Neural progenitor cell (in vitro differentiated cells): ENCODE measurements at regions not wholly inside any gene's neighbourhood (a gene's known extent, or its start where the extent isn't known, plus 50 kb on each side); places are given as distances from the start of the nearest gene placed in this dataset.
"Not testable (repeated sequence)": the region's sequence is repeated elsewhere in the genome, so short reads cannot be mapped to it uniquely, and the experiment has no call there.

Source experiments
- DNase-seq: peaks from one replicate; pipeline ENCODE4 v3.0.0-alpha.2; 2016; ENCODE audit warnings: low spot score
- H2AFZ ChIP-seq: fragments of 200-600 bp; sonication (generic); replicated peaks from 2 replicates; pipeline ENCODE4 v1.6.1; 2016; ENCODE audit warnings: antibody characterized with exemption
- H3F3A ChIP-seq: fragments of 200-600 bp; sonication (generic); 2 replicates; pipeline ENCODE4 v1.6.1; 2016; ENCODE audit warnings: antibody characterized with exemption, low read depth
- H3K27ac ChIP-seq: fragments of 200-600 bp; sonication (generic); 2 replicates; pipeline ENCODE4 v1.5.1; 2016; ENCODE audit warnings: mild to moderate bottlenecking
- H3K27me3 ChIP-seq: fragments of 200-600 bp; sonication (generic); 2 replicates; pipeline ENCODE4 v1.6.1; 2016; ENCODE audit warnings: mild to moderate bottlenecking, moderate library complexity
- H3K36me3 ChIP-seq: fragments of 200-600 bp; sonication (generic); 2 replicates; pipeline ENCODE4 v1.5.1; 2016
- H3K4me1 ChIP-seq: fragments of 200-600 bp; sonication (generic); 2 replicates; pipeline ENCODE4 v1.6.1; 2016; ENCODE audit warnings: mixed run types
- H3K4me2 ChIP-seq: fragments of 200-600 bp; sonication (generic); 2 replicates; pipeline ENCODE4 v1.6.1; 2016
- H3K4me3 ChIP-seq: fragments of 200-600 bp; sonication (generic); 2 replicates; pipeline ENCODE4 v1.5.1; 2016
- H3K79me2 ChIP-seq: fragments of 200-600 bp; sonication (generic); 2 replicates; pipeline ENCODE4 v1.6.1; 2016; ENCODE audit warnings: low read depth
- H3K9ac ChIP-seq: fragments of 200-600 bp; sonication (generic); 2 replicates; pipeline ENCODE4 v1.6.1; 2016
- H3K9me3 ChIP-seq: fragments of 200-600 bp; sonication (generic); 2 replicates; pipeline ENCODE4 v1.5.1; 2016; ENCODE audit warnings: low read depth
- H4K20me1 ChIP-seq: fragments of 200-600 bp; sonication (generic); 2 replicates; pipeline ENCODE4 v1.6.1; 2016; ENCODE audit warnings: low read depth
- H3K27ac Mint-ChIP-seq: 3 replicates; pipeline ENCODE4 v1.8.0; 2021; ENCODE audit warnings: mixed read lengths
- H3K27me3 Mint-ChIP-seq: 2 replicates; pipeline ENCODE4 v1.8.0; 2022; ENCODE audit warnings: low read depth, mild to moderate bottlenecking, inconsistent platforms, moderate library complexity, mixed read lengths; ENCODE audit not compliant: insufficient read depth
- H3K36me3 Mint-ChIP-seq: 3 replicates; pipeline ENCODE4 v1.8.0; 2021; ENCODE audit warnings: mixed read lengths
- H3K4me1 Mint-ChIP-seq: 3 replicates; pipeline ENCODE4 v1.8.0; 2021; ENCODE audit warnings: mixed read lengths
- H3K4me3 Mint-ChIP-seq: 3 replicates; pipeline ENCODE4 v1.8.0; 2021; ENCODE audit warnings: mild to moderate bottlenecking, moderate library complexity, mixed read lengths
- H3K9me3 Mint-ChIP-seq: 3 replicates; pipeline ENCODE4 v1.8.0; 2020; ENCODE audit warnings: mixed read lengths
- CTCF ChIP-seq: fragments of 200-600 bp; sonication (generic); IDR thresholded peaks from 2 replicates; pipeline ENCODE4 v1.5.1; 2017; ENCODE audit warnings: antibody characterized with exemption, mild to moderate bottlenecking
- EZH2 ChIP-seq: fragments of 200-600 bp; sonication (generic); IDR thresholded peaks from 2 replicates; pipeline ENCODE4 v1.6.1; 2017; ENCODE audit warnings: antibody characterized with exemption, mild to moderate bottlenecking, moderate library complexity
- EZH2phosphoT487 ChIP-seq: fragments of 200-600 bp; sonication (generic); IDR thresholded peaks from 2 replicates; pipeline ENCODE4 v1.6.1; 2017; ENCODE audit warnings: antibody characterized with exemption

DNA sequence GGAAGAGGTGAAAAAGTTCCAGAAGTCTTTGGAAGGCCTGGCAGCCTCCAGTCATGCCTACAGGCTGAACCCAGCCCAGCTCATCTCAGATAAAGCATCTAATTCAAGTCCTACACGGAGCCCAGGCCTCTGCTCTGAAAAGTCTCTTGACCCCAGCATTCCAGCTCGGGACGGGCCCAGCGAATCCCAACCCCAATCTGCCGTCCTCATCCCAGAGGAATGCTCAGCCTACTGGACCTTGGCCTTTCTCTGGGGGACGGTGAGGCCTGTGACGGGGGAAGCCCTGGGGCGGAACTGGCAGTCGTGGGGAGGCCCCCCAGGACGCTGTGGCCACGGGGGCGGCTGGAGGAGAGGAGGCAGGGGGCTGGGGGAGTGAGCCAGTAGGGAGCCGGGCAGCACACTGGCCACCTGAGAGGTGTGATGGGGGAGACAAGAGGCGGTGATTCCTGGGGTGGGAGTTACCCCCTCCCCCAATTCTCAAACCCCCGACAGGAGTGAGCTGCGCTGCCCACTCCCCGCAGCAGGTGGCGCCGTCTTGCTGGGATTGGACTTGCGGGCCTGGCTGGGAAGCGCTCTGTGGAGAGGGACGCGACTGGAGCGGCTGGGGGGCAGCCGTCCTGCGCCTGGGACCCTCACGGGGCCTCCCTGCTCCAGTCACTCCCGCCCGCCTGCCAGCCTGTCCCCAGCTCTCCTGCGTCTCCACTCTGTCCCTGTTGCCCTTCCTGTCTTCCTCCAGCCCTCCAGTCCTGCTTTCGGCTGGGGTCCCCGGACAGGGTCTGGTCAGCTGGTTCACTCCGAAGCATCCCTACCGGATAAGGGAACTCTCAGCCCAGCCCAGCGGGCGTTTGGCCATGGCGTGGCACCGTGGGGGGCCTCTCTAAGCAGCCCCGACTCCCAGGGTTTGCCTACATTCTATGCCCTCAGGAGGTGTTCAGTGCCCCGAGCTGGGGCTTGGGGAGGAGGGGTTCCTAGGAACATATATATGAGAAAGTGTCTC is 182.6 kb upstream of the HAAO start:
- H3K4me1 ChIP-seq = peaks cover 16% of the 10 kb centered on the region
- H3F3A ChIP-seq = peaks cover 5% of the 10 kb centered on the region
- H3K27ac Mint-ChIP-seq = no peak overlapping the region
- peaks cover 9% of the 10 kb centered on the region for H3K27me3 Mint-ChIP-seq
- H3K27me3 ChIP-seq = no peaks in the 10 kb centered on the region
- H3K9me3 ChIP-seq = no peaks in the 10 kb centered on the region
- H3K9ac ChIP-seq = no peak overlapping the region
- H3K36me3 Mint-ChIP-seq = no peaks in the 10 kb centered on the region
- H3K4me2 ChIP-seq = peak overlapping the region; percentile 70
- H3K79me2 ChIP-seq = no peaks in the 10 kb centered on the region
- no peaks in the 10 kb centered on the region for H3K9me3 Mint-ChIP-seq
- TF ChIP-seq EZH2 (no peak), EZH2phosphoT487 (no peak), CTCF (peak; percentile 83)
- H3K4me1 Mint-ChIP-seq = peaks cover 17% of the 10 kb centered on the region
- DNase-seq = peak; percentile 84
- no peaks in the 10 kb centered on the region for H4K20me1 ChIP-seq
- no peak overlapping the region for H3K27ac ChIP-seq
- H2AFZ ChIP-seq = peak overlapping the region; percentile 52
- H3K36me3 ChIP-seq = no peaks in the 10 kb centered on the region
- peak overlapping the region; percentile 35 for H3K4me3 Mint-ChIP-seq
- no peak overlapping the region for H3K4me3 ChIP-seq

GRCh38 chr2:42974169-42974720 is 181.9 kb upstream of the HAAO start:
- peak overlapping the region; percentile 52 for H2AFZ ChIP-seq
- no peak overlapping the region for H3K4me3 ChIP-seq
- no peaks in the 10 kb centered on the region for H3K79me2 ChIP-seq
- no peak overlapping the region for H3K27ac Mint-ChIP-seq
- H3F3A ChIP-seq = peaks cover 5% of the 10 kb centered on the region
- H3K4me1 ChIP-seq = peaks cover 9% of the 10 kb centered on the region
- no peaks in the 10 kb centered on the region for H3K36me3 ChIP-seq
- H3K36me3 Mint-ChIP-seq = no peaks in the 10 kb centered on the region
- H3K4me1 Mint-ChIP-seq = peaks cover 14% of the 10 kb centered on the region
- peak overlapping the region; percentile 35 for H3K4me3 Mint-ChIP-seq
- TF ChIP-seq CTCF (no peak), EZH2phosphoT487 (no peak), EZH2 (no peak)
- peaks cover 9% of the 10 kb centered on the region for H3K27me3 Mint-ChIP-seq
- no peaks in the 10 kb centered on the region for H3K9me3 Mint-ChIP-seq
- H3K27me3 ChIP-seq = no peaks in the 10 kb centered on the region
- no peak overlapping the region for H3K27ac ChIP-seq
- H3K4me2 ChIP-seq = no peak overlapping the region
- H4K20me1 ChIP-seq = no peaks in the 10 kb centered on the region
- DNase-seq = no peak
- no peaks in the 10 kb centered on the region for H3K9me3 ChIP-seq
- H3K9ac ChIP-seq = no peak overlapping the region

- no peaks in the 10 kb centered on the region for H3K9me3 Mint-ChIP-seq
Observed at GRCh38 chr2:42973726-42974125, 181.3 kb upstream of the HAAO start.

GRCh38 chr2:42972933-42973516 is 180.6 kb upstream of the HAAO start:
- not testable (repeated sequence) for H3K4me2 ChIP-seq, H3K9ac ChIP-seq, H3F3A ChIP-seq, H3K36me3 ChIP-seq, H3K36me3 Mint-ChIP-seq, H3K4me1 ChIP-seq, H2AFZ ChIP-seq, H3K4me3 Mint-ChIP-seq, DNase-seq, H3K27me3 Mint-ChIP-seq, H3K27ac Mint-ChIP-seq, H3K27me3 ChIP-seq, H3K27ac ChIP-seq, H3K79me2 ChIP-seq, H3K9me3 Mint-ChIP-seq, H3K4me3 ChIP-seq, H3K9me3 ChIP-seq, H4K20me1 ChIP-seq
- H3K4me1 Mint-ChIP-seq = peaks cover 11% of the 10 kb centered on the region

More at GRCh38 chr2:42973726-42974125, 181.3 kb upstream of the HAAO start:
- H3K9ac ChIP-seq = no peak overlapping the region
- peaks cover 6% of the 10 kb centered on the region for H3K27me3 Mint-ChIP-seq
- no peaks in the 10 kb centered on the region for H3K36me3 ChIP-seq
- H2AFZ ChIP-seq = no peak overlapping the region
- H3K4me3 Mint-ChIP-seq = no peak overlapping the region
- peak overlapping the region; percentile 44 for H3K27ac Mint-ChIP-seq
- no peaks in the 10 kb centered on the region for H3K9me3 ChIP-seq
- no peaks in the 10 kb centered on the region for H4K20me1 ChIP-seq
- H3K36me3 Mint-ChIP-seq = no peaks in the 10 kb centered on the region
- no peaks in the 10 kb centered on the region for H3K79me2 ChIP-seq
- no peak for DNase-seq
- peaks cover 5% of the 10 kb centered on the region for H3F3A ChIP-seq
- peaks cover 9% of the 10 kb centered on the region for H3K4me1 ChIP-seq
- peaks cover 10% of the 10 kb centered on the region for H3K4me1 Mint-ChIP-seq
- no peaks in the 10 kb centered on the region for H3K27me3 ChIP-seq
- no peak overlapping the region for H3K4me3 ChIP-seq
- TF ChIP-seq CTCF (no peak), EZH2phosphoT487 (no peak), EZH2 (no peak)
- H3K4me2 ChIP-seq = no peak overlapping the region
- no peak overlapping the region for H3K27ac ChIP-seq
